ENCODE measurements at regions not wholly inside any gene's neighbourhood (a gene's known extent, or its start where the extent isn't known, plus 50 kb on each side); places are given as distances from the start of the nearest gene placed in this dataset.
A peak's percentile ranks its signal among the peaks of the same experiment; 100 is the strongest.

- DNase-seq (ENCODE audit: low read depth in 2 of 2), result no peak
Measured at GRCh38 chr9:107431461-107431860, 58.1 kb downstream of the KLF4 start.

DNA sequence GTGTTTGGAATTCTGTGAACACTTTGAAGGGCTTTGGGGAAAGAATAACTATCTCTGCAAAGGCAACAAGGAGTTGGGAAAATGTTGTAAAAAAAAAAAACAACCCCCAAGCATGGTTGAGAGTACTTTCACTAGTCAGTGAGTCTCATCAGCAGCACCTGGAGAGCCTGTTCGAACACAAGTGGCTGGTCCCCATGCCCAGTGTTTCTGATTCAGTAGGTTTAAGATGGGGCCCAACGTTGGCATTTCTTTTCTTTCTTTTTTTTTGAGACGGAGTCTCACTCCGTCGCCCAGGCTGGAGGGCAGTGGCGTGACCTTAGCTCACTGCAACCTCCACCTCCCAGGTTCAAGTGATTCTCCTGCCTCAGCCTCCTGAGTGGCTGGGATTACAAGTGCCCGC lies 59.5 kb downstream of the KLF4 start:
- no peak for DNase-seq (ENCODE audit: low read depth in 2 of 2)

- DNase-seq (ENCODE audit: low read depth in 2 of 2), result no peak
Measured at GRCh38 chr9:107426126-107426525, 63.4 kb downstream of the KLF4 start.

GRCh38 chr9:107425101-107426025 lies 64.2 kb downstream of the KLF4 start:
- peak in 1 of 2 donors; percentile 35 for DNase-seq (ENCODE audit: low read depth in 2 of 2)

- no peak for DNase-seq (ENCODE audit: low read depth in 2 of 2)
Measured at GRCh38 chr9:107423540-107423939, 66.0 kb downstream of the KLF4 start.

GRCh38 chr9:107422189-107423185 lies 67.1 kb downstream of the KLF4 start:
- no peak for DNase-seq (ENCODE audit: low read depth in 2 of 2)

- no peak for DNase-seq (ENCODE audit: low read depth in 2 of 2)
Measured at GRCh38 chr9:107410420-107410819, 79.1 kb downstream of the KLF4 start.

DNA sequence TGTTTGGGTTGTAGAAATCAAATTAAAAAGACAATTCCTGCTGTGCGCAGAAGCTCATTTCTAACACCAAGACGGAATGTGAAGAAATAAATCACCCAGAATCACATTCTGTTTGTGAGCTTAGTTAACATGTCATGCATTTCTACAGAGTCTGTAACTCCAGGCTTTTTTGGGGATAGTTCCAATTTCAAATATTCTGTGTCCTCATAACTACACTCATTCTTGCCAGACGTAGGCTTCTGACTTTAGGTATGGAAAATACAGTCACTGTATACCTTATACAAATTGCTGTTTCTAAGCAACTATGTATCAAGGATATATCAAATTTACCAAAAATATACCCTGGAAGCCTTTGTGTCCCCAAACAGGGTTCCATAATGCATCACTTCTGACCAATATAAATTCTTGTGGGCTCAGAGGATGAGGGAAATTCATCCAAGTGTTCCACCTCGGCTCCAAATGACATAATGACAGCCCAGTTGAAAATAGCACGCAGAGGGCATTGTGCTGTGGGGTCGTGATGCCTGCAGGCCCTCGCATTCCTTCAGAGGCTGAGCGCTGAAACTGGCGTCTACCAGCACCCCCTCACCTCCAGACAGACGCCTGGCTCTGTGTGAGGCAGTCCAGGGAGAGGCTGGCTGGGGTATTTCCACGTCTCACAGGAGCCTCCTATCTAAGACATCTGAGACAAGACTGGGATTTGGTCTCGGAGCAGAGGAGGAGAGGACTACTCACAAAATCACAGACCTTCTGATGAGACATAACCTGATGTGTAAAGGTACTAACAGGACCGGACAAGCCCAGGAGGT lies 79.8 kb downstream of the KLF4 start:
- DNase-seq (ENCODE audit: low read depth in 2 of 2), result no peak

DNA sequence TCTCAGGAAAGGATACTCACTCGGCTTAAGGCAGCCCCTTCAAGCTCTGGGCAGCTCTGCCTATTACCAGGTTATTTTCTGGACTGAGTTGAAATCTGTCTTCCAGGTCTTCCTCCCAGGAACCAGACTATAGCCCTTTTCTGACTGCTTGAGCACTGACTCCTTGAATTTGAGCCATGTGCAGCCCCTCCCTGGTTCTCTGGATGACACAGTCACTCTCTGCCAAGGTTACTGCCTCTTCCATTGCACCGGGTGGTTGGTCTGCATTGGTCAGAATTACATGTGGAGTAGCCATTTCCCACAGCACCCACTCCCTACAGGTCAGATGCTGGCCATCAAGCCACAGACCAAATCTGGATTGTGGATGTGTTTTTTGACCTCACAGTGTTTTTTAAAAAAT lies 81.9 kb downstream of the KLF4 start:
- no peak for DNase-seq (ENCODE audit: low read depth in 2 of 2)

- no peak for DNase-seq (ENCODE audit: low read depth in 2 of 2)
Measured at GRCh38 chr9:107405511-107405910, 84.1 kb downstream of the KLF4 start.

- no peak for DNase-seq (ENCODE audit: low read depth in 2 of 2)
Measured at GRCh38 chr9:107404736-107405135, 84.8 kb downstream of the KLF4 start.

- DNase-seq (ENCODE audit: low read depth in 2 of 2), result no peak
Measured at GRCh38 chr9:107404161-107404560, 85.4 kb downstream of the KLF4 start.

DNA sequence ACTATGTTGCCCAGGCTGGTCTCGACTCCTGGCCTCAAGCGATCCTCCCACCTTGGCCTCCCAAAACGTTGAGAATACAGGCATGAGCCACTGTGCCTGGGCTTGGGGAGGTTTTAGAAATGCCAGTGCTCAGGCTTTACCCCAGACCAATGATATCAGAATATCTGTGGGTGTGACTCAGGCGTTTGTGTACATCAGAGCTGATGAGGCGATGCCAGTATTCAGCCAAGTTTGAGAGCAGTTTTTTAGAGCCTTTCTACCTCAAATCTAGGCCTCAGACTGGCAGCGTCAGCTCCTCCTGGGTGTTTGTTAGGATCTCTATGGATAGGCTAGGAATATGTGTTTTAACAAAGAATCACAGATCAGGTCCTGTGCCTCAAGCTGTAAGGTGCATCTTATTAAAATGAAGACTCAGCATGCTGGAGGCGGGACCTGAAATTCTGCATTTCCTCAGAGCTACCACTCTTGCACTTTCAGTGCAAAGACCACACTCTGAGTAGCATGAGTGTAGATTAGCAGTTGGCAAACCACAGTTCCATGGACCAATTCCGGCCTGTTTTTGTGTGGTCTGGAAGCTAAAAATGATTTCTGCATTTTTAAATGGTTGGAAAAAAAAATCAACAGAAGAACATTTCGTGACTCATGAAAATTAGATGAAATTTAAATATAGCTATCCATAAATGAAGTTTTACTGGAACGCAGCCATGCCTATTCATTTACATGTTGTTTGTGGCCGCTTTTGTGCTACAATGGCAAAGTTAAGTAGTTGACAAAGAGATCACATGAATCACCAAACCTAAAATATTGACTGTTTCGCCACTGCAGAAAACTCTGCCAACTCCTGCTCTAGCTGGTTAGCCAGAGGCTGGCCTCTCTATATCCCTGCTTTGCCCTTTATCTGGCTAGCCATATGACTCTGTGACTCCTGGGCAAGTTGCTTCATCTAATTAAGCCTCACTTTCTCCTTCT lies 92.2 kb downstream of the KLF4 start:
- DNase-seq (ENCODE audit: low read depth in 2 of 2), result no peak

- no peak for DNase-seq (ENCODE audit: low read depth in 2 of 2)
Measured at GRCh38 chr9:107394264-107394663, 95.3 kb downstream of the KLF4 start.

GRCh38 chr9:107390778-107391177 lies 98.8 kb downstream of the KLF4 start:
- DNase-seq (ENCODE audit: low read depth in 2 of 2), result no peak

GRCh38 chr9:107390279-107390678 lies 99.3 kb downstream of the KLF4 start:
- no peak for DNase-seq (ENCODE audit: low read depth in 2 of 2)

- DNase-seq (ENCODE audit: low read depth in 2 of 2), result no peak
Measured at GRCh38 chr9:107389617-107390071, 99.9 kb downstream of the KLF4 start.

GRCh38 chr9:107388890-107389289 lies 100.7 kb downstream of the KLF4 start:
- no peak for DNase-seq (ENCODE audit: low read depth in 2 of 2)

- DNase-seq (ENCODE audit: low read depth in 2 of 2), result no peak
Measured at GRCh38 chr9:107387409-107387808, 102.2 kb downstream of the KLF4 start.

GRCh38 chr9:107386396-107386795 lies 103.2 kb downstream of the KLF4 start:
- no peak for DNase-seq (ENCODE audit: low read depth in 2 of 2)

Measured in stimulated activated CD4-positive, alpha-beta T cell treated with anti-CD3 and anti-CD28 coated beads, Interleukin-1b, Interleukin-23, amount 100 ng/mL, for 1 hour (primary cell).